NCI-H2081 treated with DMSO at 0.1 percent for 48 hours (cell line): ENCODE measurements at regions not wholly inside any gene's neighbourhood (a gene's known extent, or its start where the extent isn't known, plus 50 kb on each side); places are given as distances from the start of the nearest gene placed in this dataset.
"Not testable (repeated sequence)": the region's sequence is repeated elsewhere in the genome, so short reads cannot be mapped to it uniquely, and the experiment has no call there.

Experiments used
- DNase-seq: peaks from one replicate; lab custom pipeline; 2025; lab: John Stamatoyannopoulos, UW

DNA sequence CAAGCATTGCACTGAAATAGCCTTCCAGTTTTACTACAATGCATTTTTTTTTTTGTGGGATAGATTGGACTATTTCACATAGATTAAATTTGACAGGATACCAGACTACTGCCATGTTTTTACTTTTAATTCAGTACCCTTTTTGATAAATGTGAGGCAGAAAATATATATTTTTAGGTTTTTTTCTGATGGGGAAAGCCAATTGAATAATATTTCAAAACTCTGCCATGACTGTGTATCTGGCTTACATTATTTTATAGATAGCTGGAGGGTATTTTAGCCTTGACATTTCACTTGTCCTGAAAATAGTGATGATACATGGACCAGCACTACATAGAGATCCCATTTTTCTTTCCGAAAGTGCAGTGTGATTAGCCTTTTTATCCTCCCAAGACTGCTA is 133.5 kb upstream of the PRR16 start:
- no peak for DNase-seq

GRCh38 chr5:120344181-120344580 is 119.9 kb upstream of the PRR16 start:
- no peak for DNase-seq

DNA sequence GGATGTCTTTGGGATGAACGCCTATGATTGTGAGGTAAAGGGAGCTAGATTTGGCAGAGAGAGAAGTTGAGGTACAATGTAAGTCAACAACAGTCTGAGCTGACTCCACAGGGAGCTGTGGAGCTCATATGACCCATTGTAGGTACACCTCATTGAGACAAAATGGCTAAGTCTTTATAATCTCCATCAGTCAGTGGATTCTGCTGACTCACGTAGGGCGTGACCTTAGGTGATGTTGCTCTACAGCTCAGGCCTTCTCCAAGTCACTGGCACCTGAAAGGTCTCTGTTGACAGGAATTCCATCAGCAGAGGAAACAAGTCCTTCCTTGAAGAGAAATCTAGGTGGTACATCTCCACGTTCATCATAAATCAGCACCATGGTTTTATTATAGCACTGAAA is 118.2 kb upstream of the PRR16 start:
- no peak for DNase-seq

DNA sequence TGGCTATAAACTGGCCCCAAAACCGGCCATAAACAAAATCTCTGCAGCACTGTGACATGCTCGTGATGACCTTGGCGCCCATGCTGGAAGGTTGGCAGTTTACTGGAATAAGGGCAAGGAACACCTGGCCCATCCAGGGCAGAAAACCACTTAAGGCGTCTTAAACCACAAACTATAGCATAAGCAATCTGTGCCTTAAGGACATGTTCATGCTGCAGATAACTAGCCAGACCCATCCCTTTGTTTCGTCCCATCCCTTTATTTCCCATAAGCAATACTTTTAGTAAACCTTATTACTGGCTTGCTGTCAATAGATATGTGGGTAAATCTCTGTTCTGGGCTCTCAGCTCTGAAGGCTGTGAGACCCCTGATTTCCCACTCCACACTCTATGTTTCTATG is 113.0 kb upstream of the PRR16 start:
- DNase-seq: not testable (repeated sequence)

DNA sequence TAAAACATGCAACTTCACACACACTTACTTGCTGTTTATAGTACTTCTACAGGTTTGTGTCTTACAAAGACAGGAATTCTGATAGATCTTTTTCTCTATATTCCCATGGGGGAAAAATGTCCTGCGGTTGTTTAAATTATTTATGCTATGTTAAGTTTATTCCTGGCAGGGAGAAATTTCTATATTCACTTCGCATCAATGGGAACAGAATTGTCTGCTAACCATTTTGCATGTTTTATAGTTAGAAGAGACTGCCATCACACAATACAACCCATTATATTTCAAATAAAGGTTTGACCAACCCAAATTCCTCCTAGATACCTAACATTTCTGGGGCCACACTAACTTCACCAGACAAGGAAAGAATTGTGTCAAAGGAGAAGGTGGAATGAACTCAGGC is 110.0 kb upstream of the PRR16 start:
- DNase-seq: no peak

- no peak for DNase-seq
Measured at GRCh38 chr5:120358949-120359348, 105.2 kb upstream of the PRR16 start.

DNA sequence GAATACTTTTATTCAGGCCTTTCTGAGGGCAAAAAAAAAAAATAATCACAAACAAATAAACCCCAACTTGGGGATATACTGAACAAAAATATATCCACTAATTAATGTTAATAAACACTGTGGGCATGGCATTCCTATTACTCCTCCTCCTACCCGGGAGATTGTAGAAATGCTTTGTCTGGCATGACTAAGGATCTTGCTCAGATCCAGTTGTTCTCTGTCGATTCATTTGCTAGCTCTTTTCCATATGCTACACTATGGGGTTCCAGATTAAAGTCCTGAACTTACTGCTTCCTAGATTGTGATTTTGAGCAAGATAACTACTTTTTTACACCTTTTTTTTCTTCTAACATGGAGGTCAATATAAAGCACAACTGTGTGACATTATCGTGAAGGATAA is 102.2 kb upstream of the PRR16 start:
- no peak for DNase-seq

DNA sequence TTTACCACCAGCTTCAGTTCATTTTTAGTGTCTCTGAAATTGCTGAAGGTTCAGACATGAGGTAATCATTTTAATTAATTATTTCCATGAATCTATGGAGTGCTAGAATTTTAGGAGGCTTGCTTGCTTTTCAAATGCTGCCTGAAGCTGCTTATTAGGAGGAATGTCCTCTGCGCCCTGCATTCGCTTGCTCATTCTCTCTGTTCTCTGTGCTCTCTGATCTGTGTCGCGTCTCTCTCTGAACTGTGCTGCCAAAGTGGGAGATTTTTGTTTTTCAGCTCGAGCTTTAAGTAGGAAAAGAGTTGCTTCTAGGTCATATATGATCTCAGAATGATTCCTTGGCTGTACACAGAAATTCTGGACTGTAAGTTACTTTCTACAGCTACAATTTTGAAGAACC is 101.7 kb upstream of the PRR16 start:
- no peak for DNase-seq

DNA sequence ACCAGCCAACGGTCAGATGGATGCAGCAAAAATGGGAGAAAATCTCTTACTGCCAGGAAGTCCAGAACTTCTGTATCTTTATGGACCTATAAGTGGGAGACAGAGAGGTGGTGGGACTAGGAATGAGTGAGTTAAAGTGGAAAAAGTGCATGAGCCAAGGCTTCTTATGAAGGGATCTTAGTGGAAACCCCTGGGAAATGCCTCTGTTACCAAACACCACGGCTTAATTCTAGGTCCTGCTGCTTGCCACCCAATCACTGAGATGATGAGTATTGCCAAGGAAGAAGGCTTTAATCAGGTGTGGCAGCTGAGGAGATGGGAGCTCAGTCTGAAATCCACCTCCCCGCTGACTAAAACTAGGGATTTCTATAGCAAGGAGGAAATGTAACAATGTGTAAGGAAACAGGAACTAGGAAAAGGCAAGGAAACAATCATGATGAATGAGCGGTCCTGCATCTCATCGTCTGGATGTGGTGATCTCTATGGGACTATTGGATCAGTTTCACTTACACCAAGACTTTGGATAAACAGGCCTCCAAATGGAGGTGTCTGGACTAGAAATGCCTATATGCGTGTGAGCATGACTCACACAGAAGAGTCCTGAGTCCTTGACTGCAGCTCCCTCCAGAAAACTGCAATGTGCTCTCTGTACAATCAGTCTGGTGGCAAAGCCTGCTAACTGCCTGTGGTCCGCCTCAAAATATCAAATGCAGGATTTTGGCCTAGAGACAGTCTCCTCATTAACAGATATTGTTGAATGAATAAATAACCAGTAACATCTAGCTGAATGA is 98.2 kb upstream of the PRR16 start:
- no peak for DNase-seq

DNA sequence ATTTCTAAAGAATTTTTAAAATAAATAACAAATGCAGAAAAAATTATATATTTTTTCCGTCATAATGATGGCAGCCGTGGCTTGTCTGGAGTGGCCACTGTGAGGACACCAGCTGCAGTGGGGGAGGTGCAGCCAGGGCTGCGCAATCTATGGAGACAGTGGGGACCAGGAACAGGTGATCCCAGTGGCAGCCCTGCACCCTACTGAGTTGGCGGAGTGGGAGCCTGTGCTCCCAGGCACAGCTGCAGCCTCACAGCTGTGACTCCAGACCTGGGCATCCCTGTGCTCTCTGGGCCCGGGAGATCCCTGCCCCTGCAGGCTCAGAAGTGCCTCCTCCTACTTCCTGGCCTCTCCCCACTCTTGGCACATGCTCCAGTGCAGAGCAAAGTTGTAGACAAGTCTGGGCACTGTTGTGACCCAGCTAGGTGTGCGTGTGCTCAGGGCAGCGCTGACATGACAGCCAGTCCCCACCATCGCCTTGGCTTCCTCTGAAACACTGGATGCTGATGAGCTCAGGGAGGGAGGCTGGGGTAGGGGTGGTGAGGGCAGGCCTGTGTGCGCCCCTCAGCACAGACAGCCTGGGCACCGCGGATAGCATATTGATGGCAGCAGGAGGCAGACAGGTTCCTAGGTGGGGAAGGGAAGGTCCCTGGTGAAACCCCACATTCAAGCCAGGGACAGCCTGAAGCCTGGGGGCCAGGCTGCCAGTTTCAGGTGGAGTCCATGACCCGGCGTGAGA is 96.0 kb upstream of the PRR16 start:
- DNase-seq: no peak

GRCh38 chr5:120368923-120369715 is 95.0 kb upstream of the PRR16 start:
- DNase-seq: no peak

GRCh38 chr5:120372899-120373298 is 91.2 kb upstream of the PRR16 start:
- DNase-seq: no peak

- DNase-seq: no peak
Measured at GRCh38 chr5:120375248-120375647, 88.9 kb upstream of the PRR16 start.

DNA sequence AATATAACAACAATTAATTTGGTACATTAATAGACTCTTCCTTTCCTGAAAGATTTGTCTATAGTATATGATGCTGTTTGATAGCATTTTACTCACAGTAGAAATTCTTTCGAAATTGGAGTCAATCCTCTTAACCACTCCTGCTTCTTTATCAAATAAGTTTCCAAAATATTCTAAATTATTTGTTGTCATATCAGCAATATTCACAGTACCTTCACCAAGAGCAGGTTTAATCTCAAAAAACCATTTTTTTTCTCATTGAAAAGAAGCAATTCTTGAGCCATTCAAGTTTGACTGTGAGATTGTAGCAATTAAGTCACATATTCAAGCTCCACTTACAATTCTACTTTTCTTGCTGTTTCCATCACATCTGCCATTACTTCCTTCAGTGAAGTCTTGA is 83.5 kb upstream of the PRR16 start:
- DNase-seq: no peak

GRCh38 chr5:120382833-120383232 is 81.3 kb upstream of the PRR16 start:
- no peak for DNase-seq

DNA sequence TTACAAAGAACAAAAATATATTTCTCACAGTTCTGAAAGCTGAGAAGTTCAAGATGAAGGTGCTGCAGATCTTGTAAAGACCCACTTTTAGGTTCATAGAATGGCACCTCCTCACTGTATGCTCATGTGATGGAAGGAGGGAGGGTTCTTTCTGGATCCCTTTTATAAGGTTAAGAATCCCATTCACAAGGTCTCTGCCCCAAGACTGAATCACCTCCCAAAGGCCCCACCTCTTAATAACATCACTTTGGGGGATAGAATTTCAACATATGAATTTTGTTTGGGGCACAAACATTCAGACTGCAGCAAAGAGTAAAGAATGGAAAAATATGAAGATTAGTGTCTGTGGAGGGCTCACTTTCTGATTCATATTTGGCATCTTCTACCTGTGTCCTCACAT is 77.1 kb upstream of the PRR16 start:
- DNase-seq: no peak

DNA sequence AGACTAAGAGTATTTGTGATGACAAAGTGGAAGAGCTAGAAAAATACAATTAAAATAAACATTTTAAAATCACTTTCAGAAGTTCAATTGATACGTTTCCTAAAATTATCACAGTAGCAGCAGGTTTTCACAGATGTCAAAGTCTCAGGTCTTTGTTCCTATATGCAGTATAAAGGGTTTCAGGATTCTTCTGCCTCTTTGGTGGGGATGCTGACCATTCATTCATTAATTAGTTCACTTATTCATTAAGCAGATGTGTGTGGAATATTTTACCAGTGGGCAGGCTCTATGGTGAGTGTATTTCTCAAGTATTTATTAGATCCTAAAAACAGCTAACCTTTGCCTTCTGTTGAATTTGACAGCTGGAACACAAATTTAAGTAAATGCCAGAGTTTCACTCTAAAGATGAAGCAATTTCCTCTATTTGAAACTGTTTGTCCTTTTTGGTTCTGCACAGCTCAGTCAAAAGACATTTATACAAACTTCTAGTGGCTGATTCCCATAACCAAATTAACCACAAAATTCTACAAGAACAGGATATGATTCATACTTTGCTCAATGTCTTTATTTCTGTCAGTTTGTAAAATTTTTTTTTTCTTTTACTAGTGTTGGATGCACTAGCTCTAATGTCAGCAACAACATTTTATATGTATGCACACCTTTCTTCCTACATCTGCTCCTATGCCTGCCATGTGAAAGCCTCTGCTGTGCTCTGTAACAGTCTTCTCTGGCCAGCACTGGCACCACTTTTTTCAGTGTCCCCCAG is 75.9 kb upstream of the PRR16 start:
- DNase-seq: no peak

DNA sequence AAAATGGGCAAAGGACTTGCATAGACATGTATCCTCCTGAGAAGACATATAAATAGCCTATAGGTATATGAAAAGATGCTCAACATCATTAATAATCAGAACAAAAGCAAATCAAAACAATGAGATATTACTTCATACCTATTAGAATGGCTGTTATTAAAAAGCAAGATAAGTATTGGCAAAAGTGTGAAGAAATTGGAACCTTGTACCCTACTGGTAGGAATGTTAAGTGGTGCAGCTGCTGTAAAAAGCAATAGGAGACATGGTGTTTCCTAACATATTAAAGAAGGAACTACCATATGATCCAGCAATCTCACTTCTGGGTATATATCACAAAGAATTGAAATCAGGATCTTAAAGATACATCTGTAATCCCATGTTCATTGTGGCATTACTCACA is 69.8 kb upstream of the PRR16 start:
- DNase-seq: no peak

GRCh38 chr5:120396186-120396585 is 67.9 kb upstream of the PRR16 start:
- DNase-seq: no peak

GRCh38 chr5:120400356-120400755 is 63.7 kb upstream of the PRR16 start:
- no peak for DNase-seq

- no peak for DNase-seq
Measured at GRCh38 chr5:120402606-120403005, 61.5 kb upstream of the PRR16 start.

- DNase-seq: no peak
Measured at GRCh38 chr5:120405286-120405864, 58.7 kb upstream of the PRR16 start.
